H9 (cell line): ENCODE measurements at regions not wholly inside any gene's neighbourhood (a gene's known extent, or its start where the extent isn't known, plus 50 kb on each side); places are given as distances from the start of the nearest gene placed in this dataset. TPM values are rescaled to one million over a fixed set of nuclear protein-coding genes. Genes with fewer than 3 reads are reported as not detected.

Experiments
- DNase-seq: peaks from one replicate; pipeline ENCODE4 v3.0.0-alpha.2; 2017
- H2AFZ ChIP-seq: one replicate; pipeline ENCODE4 v1.6.1; 2013; ENCODE audit warnings: mild to moderate bottlenecking, low read length, control low read depth, moderate library complexity
- H2AK5ac ChIP-seq: 2 replicates; pipeline ENCODE4 v1.6.1; 2013; ENCODE audit warnings: low read length, control low read depth, mixed read lengths; ENCODE audit not compliant: insufficient read length
- H2BK120ac ChIP-seq: one replicate; pipeline ENCODE4 v1.6.1; 2013; ENCODE audit warnings: low read depth, mild to moderate bottlenecking, low read length, control low read depth, inconsistent platforms; ENCODE audit not compliant: poor library complexity, severe bottlenecking
- H2BK12ac ChIP-seq: 2 replicates; pipeline ENCODE4 v1.6.1; 2013; ENCODE audit warnings: low read length, control low read depth, mixed read lengths, low read depth; ENCODE audit not compliant: insufficient read length
- H2BK15ac ChIP-seq: 2 replicates; pipeline ENCODE4 v1.6.1; 2013; ENCODE audit warnings: low read depth, low read length, control low read depth
- H2BK20ac ChIP-seq: one replicate; pipeline ENCODE4 v1.6.1; 2013; ENCODE audit warnings: low read depth, mild to moderate bottlenecking, low read length, control low read depth, inconsistent platforms; ENCODE audit not compliant: poor library complexity, severe bottlenecking
- H2BK5ac ChIP-seq: 2 replicates; pipeline ENCODE4 v1.6.1; 2013; ENCODE audit warnings: low read length, control low read depth, mixed read lengths; ENCODE audit not compliant: insufficient read length
- H3K14ac ChIP-seq: 2 replicates; pipeline ENCODE4 v1.6.1; 2013; ENCODE audit warnings: low read length, control low read depth; ENCODE audit not compliant: insufficient read depth
- H3K18ac ChIP-seq: 2 replicates; pipeline ENCODE4 v1.6.1; 2013; ENCODE audit warnings: low read depth, mild to moderate bottlenecking, mixed read lengths, low read length, control low read depth; ENCODE audit not compliant: insufficient read length
- H3K23ac ChIP-seq: 2 replicates; pipeline ENCODE4 v1.6.1; 2013; ENCODE audit warnings: low read length, control low read depth, mixed read lengths, low read depth; ENCODE audit not compliant: insufficient read length
- H3K23me2 ChIP-seq: 2 replicates; pipeline ENCODE4 v1.6.1; 2013; ENCODE audit warnings: low read depth, mild to moderate bottlenecking, mixed read lengths, low read length, control low read depth; ENCODE audit not compliant: insufficient read length, poor library complexity, severe bottlenecking
- H3K27ac ChIP-seq: 2 replicates; pipeline ENCODE4 v1.5.1; 2013; ENCODE audit warnings: low read length, control low read depth, mixed read lengths, low read depth; ENCODE audit not compliant: insufficient read length
- H3K27me3 ChIP-seq: 2 replicates; pipeline ENCODE4 v1.6.1; 2013; ENCODE audit warnings: low read length, control low read depth, inconsistent platforms; ENCODE audit not compliant: insufficient read depth
- H3K4ac ChIP-seq: 2 replicates; pipeline ENCODE4 v1.6.1; 2013; ENCODE audit warnings: low read depth, mild to moderate bottlenecking, control low read depth, inconsistent platforms, low read length, moderate library complexity
- H3K4me1 ChIP-seq: 2 replicates; pipeline ENCODE4 v1.6.1; 2013; ENCODE audit warnings: low read length, control low read depth, inconsistent platforms; ENCODE audit not compliant: insufficient read depth
- H3K4me2 ChIP-seq: 2 replicates; pipeline ENCODE4 v1.6.1; 2013; ENCODE audit warnings: low read length, control low read depth, mixed read lengths; ENCODE audit not compliant: insufficient read length, insufficient read depth
- H3K56ac ChIP-seq: 2 replicates; pipeline ENCODE4 v1.6.1; 2013; ENCODE audit warnings: low read depth, mild to moderate bottlenecking, mixed read lengths, low read length, control low read depth; ENCODE audit not compliant: insufficient read length
- H3K79me1 ChIP-seq: 2 replicates; pipeline ENCODE4 v1.6.1; 2013; ENCODE audit warnings: low read depth, mild to moderate bottlenecking, moderate library complexity, low read length, control low read depth, inconsistent platforms; ENCODE audit not compliant: insufficient read depth, poor library complexity, severe bottlenecking
- H3K79me2 ChIP-seq: 2 replicates; pipeline ENCODE4 v1.6.1; 2013; ENCODE audit warnings: low read length, control low read depth, inconsistent platforms; ENCODE audit not compliant: insufficient read depth
- H3K9ac ChIP-seq: 2 replicates; pipeline ENCODE4 v1.6.1; 2013; ENCODE audit warnings: low read length, control low read depth, mixed read lengths; ENCODE audit not compliant: insufficient read length; ENCODE audit errors: extremely low read depth
- H3K9me3 ChIP-seq: one replicate; pipeline ENCODE4 v1.6.1; 2013; ENCODE audit warnings: low read depth, low read length, inconsistent platforms; ENCODE audit not compliant: control insufficient read depth
- H3T11ph ChIP-seq: one replicate; pipeline ENCODE4 v1.6.1; 2013; ENCODE audit warnings: mild to moderate bottlenecking, low read length, control low read depth, inconsistent platforms
- H4K20me1 ChIP-seq: one replicate; pipeline ENCODE4 v1.6.1; 2013; ENCODE audit not compliant: control insufficient read depth, insufficient read length, insufficient read depth
- H4K5ac ChIP-seq: 2 replicates; pipeline ENCODE4 v1.6.1; 2013; ENCODE audit warnings: low read depth, mild to moderate bottlenecking, mixed read lengths, low read length, control low read depth; ENCODE audit not compliant: insufficient read length
- H4K8ac ChIP-seq: replicated peaks from 2 replicates; pipeline ENCODE4 v1.6.1; 2013; ENCODE audit warnings: low read length, control low read depth, mixed read lengths, low read depth; ENCODE audit not compliant: insufficient read length
- H4K91ac ChIP-seq: 2 replicates; pipeline ENCODE4 v1.6.1; 2013; ENCODE audit warnings: low read depth, mild to moderate bottlenecking, moderate library complexity, mixed read lengths, low read length, control low read depth; ENCODE audit not compliant: insufficient read length
- H3K27ac Mint-ChIP-seq, 3 experiments: 2 replicates in 2 of 3; 3 replicates in 1 of 3; pipeline ENCODE4 v1.8.0; 2020 to 2021; ENCODE audit warnings: mixed read lengths in 3 of 3, mild to moderate bottlenecking in 1 of 3, moderate library complexity in 1 of 3
- H3K27me3 Mint-ChIP-seq: 2 replicates; pipeline ENCODE4 v1.8.0; 2021; ENCODE audit warnings: low read depth, mild to moderate bottlenecking, moderate library complexity, mixed read lengths
- H3K36me3 Mint-ChIP-seq, 3 experiments: 2 replicates in 2 of 3; 3 replicates in 1 of 3; pipeline ENCODE4 v1.8.0; 2020 to 2021; ENCODE audit warnings: low read depth in 3 of 3, mixed read lengths in 3 of 3; ENCODE audit not compliant: insufficient read depth in 1 of 3
- H3K4me1 Mint-ChIP-seq, 2 experiments: 2 replicates each; pipeline ENCODE4 v1.8.0; 2020; ENCODE audit warnings: mixed read lengths in 2 of 2
- H3K4me3 Mint-ChIP-seq, 2 experiments: 2 replicates in 1 of 2; 3 replicates in 1 of 2; pipeline ENCODE4 v1.8.0; 2020 to 2021; ENCODE audit warnings: mild to moderate bottlenecking in 2 of 2, mixed read lengths in 2 of 2, moderate library complexity in 1 of 2
- H3K9me3 Mint-ChIP-seq, 2 experiments: 2 replicates in 1 of 2; 3 replicates in 1 of 2; pipeline ENCODE4 v1.8.0; 2020; ENCODE audit warnings: mild to moderate bottlenecking in 2 of 2, mixed read lengths in 2 of 2, moderate library complexity in 1 of 2
- CTCF ChIP-seq: fragments of 200-600 bp; sonication (generic); conservative IDR thresholded peaks from 3 replicates; pipeline ENCODE4 v1.8.0; 2021; ENCODE audit warnings: antibody characterized with exemption, mild to moderate bottlenecking
- WGBS: extraction: QIAGEN DNeasy Blood & Tissue Kit; methylation state at CpG from one replicate; pipeline ENCODE4 v1.1.7; 2013; ENCODE audit warnings: missing lambda C conversion rate, low lambda C conversion rate, mixed read lengths; ENCODE audit not compliant: insufficient read length; ENCODE audit errors: extremely low coverage; 5-methylcytosine and 5-hydroxymethylcytosine counted together
- microRNA-seq: library from miRNA; unstranded; fragments of <30 nt; microRNA quantifications from one replicate; pipeline ENCODE4, GENCODE V29; 2020; ENCODE audit warnings: borderline microRNAs expressed

GRCh38 chr2:56133931-56134629 is 49.7 kb upstream of the CCDC85A start:
- no peak for DNase-seq
- Histone ChIP-seq H2BK20ac (no peak overlapping the region), H3K4ac (no peak overlapping the region), H3K79me2 (0 out of 2 replicates have a peak, but pooled peaks cover 1% of the 10 kb centered on the region), H2BK12ac (no peak overlapping the region), H3K9me3 (no peaks in the 10 kb centered on the region), H3K9ac (no peak overlapping the region), H2AFZ (no peak overlapping the region), H2BK5ac (no peak overlapping the region), H3K4me1 (no peaks in the 10 kb centered on the region), H2AK5ac (no peak overlapping the region), H4K20me1 (no peaks in the 10 kb centered on the region), H3T11ph (no peak overlapping the region), H4K5ac (no peak overlapping the region), H4K91ac (no peak overlapping the region), H3K18ac (no peak overlapping the region), H3K27ac (no peak overlapping the region), H3K23me2 (no peaks in the 10 kb centered on the region), H3K27me3 (no peaks in the 10 kb centered on the region), H4K8ac (no peak overlapping the region), H3K23ac (no peak overlapping the region), H2BK120ac (no peak overlapping the region), H3K4me2 (no peak overlapping the region), H3K56ac (no peak overlapping the region), H3K79me1 (peaks cover 6% of the 10 kb centered on the region), H2BK15ac (no peak overlapping the region), H3K14ac (no peak overlapping the region)
- Mint-ChIP-seq H3K27ac (no peak overlapping the region), H3K4me1 (peaks cover 0 to 15% of the 10 kb centered on the region in 2 experiments; a peak in 3 of 4 replicates), H3K4me3 (no peak overlapping the region), H3K27me3 (peaks cover 3% of the 10 kb centered on the region; the same call in 1 of the 2 replicates), H3K36me3 (peaks cover 0 to 13% (median 9%) of the 10 kb centered on the region in 3 experiments; a peak in 5 of 7 replicates), H3K9me3 (peaks cover 10 to 11% of the 10 kb centered on the region in 2 experiments; a peak in 4 of 5 replicates)
- no peak for TF ChIP-seq CTCF
- no CpG with 5 or more reads among the region's 9 CpGs for WGBS

Small RNA genes in the stretch of these regions (microRNA-seq; reads per million reads assigned to microRNA genes)
- gene MIR216A (not detected), gene MIR216B (not detected), gene MIR217 (0.35 reads per million)
